HepG2 (cell line): ENCODE measurements at regions not wholly inside any gene's neighbourhood (a gene's known extent, or its start where the extent isn't known, plus 50 kb on each side); places are given as distances from the start of the nearest gene placed in this dataset.
A peak's percentile ranks its signal among the peaks of the same experiment; 100 is the strongest.

Source experiments
- ATAC-seq: fragments of 200-7000 bp; cut with Tn5 transposase; 3 replicates; pipeline ENCODE4 v1.9.1; 2020; ENCODE audit warnings: mild to moderate bottlenecking, moderate library complexity
- BruUV-seq: library from RNA; stranded (reverse); fragments of 400-500 nt; replicated peaks from 2 replicates; lab custom pipeline; 2021; lab: Mats Ljungman, UMichigan
- CTCF ChIA-PET: fragments of 300-600 bp; formaldehyde crosslinking; extraction: SDS; loops from one replicate; lab custom pipeline; 2021; ENCODE audit warnings: low total read pairs, inconsistent platforms, low intra/inter-chr PET ratio; lab: Yijun Ruan, JAX
- POLR2A ChIA-PET: fragments of 350-600 bp; sonication (Branson Sonifier 250); formaldehyde crosslinking; loops from one replicate; lab custom pipeline; 2020; ENCODE audit warnings: antibody characterized with exemption, inconsistent platforms; lab: Yijun Ruan, JAX
- DNase-seq: peaks from one replicate; pipeline ENCODE4 v3.0.0-alpha.2; 2015; ENCODE audit warnings: low spot score
- FAIRE-seq: peaks from 3 replicates; lab custom pipeline; 2011; peaks lifted over from hg19 to GRCh38; lab: Jason Lieb, UNC
- H2AFZ ChIP-seq: one replicate; pipeline ENCODE4 v1.6.1; 2011; ENCODE audit warnings: low read length, inconsistent platforms
- H3K27ac ChIP-seq: fragments of 300-600 bp; 3 replicates; pipeline ENCODE4 v1.8.0; 2011; ENCODE audit warnings: mixed run types, mild to moderate bottlenecking, mixed read lengths, low read length, inconsistent platforms; ENCODE audit not compliant: insufficient read depth; ENCODE audit errors: extremely low read length
- H3K27me3 ChIP-seq, 2 experiments: fragments of 200-600 bp in 1 of 2; 2 replicates in 1 of 2; 3 replicates in 1 of 2; pipeline versions ENCODE4 v1.6.0 to v1.8.0; 2011; ENCODE audit warnings: low read length in 2 of 2, mild to moderate bottlenecking in 2 of 2, moderate library complexity in 2 of 2, inconsistent platforms in 1 of 2; ENCODE audit not compliant: insufficient read depth in 2 of 2, control insufficient read depth in 1 of 2
- H3K36me3 ChIP-seq, 2 experiments: fragments of 200-600 bp in 1 of 2; replicated peaks in 1 of 2; 2 replicates in 1 of 2; 3 replicates in 1 of 2; pipeline versions ENCODE4 v1.5.1 to v1.8.0; 2011; ENCODE audit warnings: low read length in 2 of 2, inconsistent platforms in 1 of 2; ENCODE audit not compliant: insufficient read depth in 2 of 2, control insufficient read depth in 1 of 2
- H3K4me1 ChIP-seq: 2 replicates; pipeline ENCODE4 v1.5.1; 2012; ENCODE audit warnings: low read length, inconsistent platforms; ENCODE audit not compliant: insufficient read depth
- H3K4me2 ChIP-seq: 2 replicates; pipeline ENCODE4 v1.6.0; 2011; ENCODE audit warnings: low read depth, low read length, inconsistent platforms
- H3K4me3 ChIP-seq, 3 experiments: fragments of 200-600 bp in 1 of 3; sonication (generic), shearing (Covaris generic) in 1 of 3; replicated peaks in 1 of 3; 2 replicates each; pipeline ENCODE4 v1.5.1; 2011 to 2016; ENCODE audit warnings: low read length in 3 of 3, inconsistent platforms in 2 of 3, low read depth in 2 of 3, mild to moderate bottlenecking in 2 of 3, control low read depth in 1 of 3, mixed read lengths in 1 of 3; ENCODE audit not compliant: insufficient read depth in 1 of 3
- H3K79me2 ChIP-seq: one replicate; pipeline ENCODE4 v1.6.1; 2011; ENCODE audit warnings: low read length, inconsistent platforms; ENCODE audit not compliant: insufficient read depth
- H3K9ac ChIP-seq: 2 replicates; pipeline ENCODE4 v1.6.0; 2011; ENCODE audit warnings: mild to moderate bottlenecking, low read depth, low read length, inconsistent platforms; ENCODE audit not compliant: insufficient read depth
- H3K9me3 ChIP-seq: 2 replicates; pipeline ENCODE4 v1.5.1; 2012; ENCODE audit warnings: mild to moderate bottlenecking, low read length
- H4K20me1 ChIP-seq: 2 replicates; pipeline ENCODE4 v1.6.0; 2011; ENCODE audit warnings: inconsistent platforms, mild to moderate bottlenecking, low read length, moderate library complexity; ENCODE audit not compliant: insufficient read depth
- ADNP ChIP-seq: sonication (generic); formaldehyde crosslinking; IDR thresholded peaks from 2 replicates; pipeline ENCODE4 v1.4.0; 2020; ENCODE audit warnings: missing genetic modification reagents
- EP300 ChIP-seq, 3 experiments: sonication (generic) in 1 of 3; formaldehyde crosslinking in 1 of 3; IDR thresholded peaks; 2 replicates each; pipeline versions ENCODE4 v1.5.1 to v1.6.1; 2011 to 2020; ENCODE audit warnings: low read depth in 2 of 3, low read length in 2 of 3, borderline replicate concordance in 1 of 3, improper control_type of control experiment in 1 of 3, mild to moderate bottlenecking in 1 of 3, missing genetic modification reagents in 1 of 3, moderate library complexity in 1 of 3
- MAFK ChIP-seq, 2 experiments: IDR thresholded peaks in 1 of 2; conservative IDR thresholded peaks in 1 of 2; 2 replicates each; pipeline ENCODE4 v1.6.1; 2011; ENCODE audit warnings: improper control_type of control experiment in 2 of 2, low read length in 2 of 2
- SKIL ChIP-seq: sonication (generic); formaldehyde crosslinking; IDR thresholded peaks from 2 replicates; pipeline ENCODE4 v1.8.0; 2022; ENCODE audit warnings: missing genetic modification reagents, mild to moderate bottlenecking, moderate library complexity, borderline replicate concordance
- WGBS: methylation state at CpG from one replicate; pipeline ENCODE4 v1.1.6; 2017; ENCODE audit warnings: low lambda C conversion rate; 5-methylcytosine and 5-hydroxymethylcytosine counted together
- in situ Hi-C: cut with HindIII; loops from 2 replicates; pipeline ENCODE4 v1.10.0; 2017; ENCODE audit warnings: low pct_unique_long_range_greater_than_20kb; ENCODE audit not compliant: extremely low pct_ligation_motif_present
- intact Hi-C: fragments of 100-400 bp; cut with micrococcal nuclease; formaldehyde crosslinking; loops from one replicate; pipeline ENCODE4 v1.10.0; 2022; ENCODE audit not compliant: unreplicated experiment
- TF ChIP-seq, protein P1 (sequence below): sonication (generic); formaldehyde crosslinking; IDR thresholded peaks from 2 replicates; pipeline ENCODE4 v1.8.0; 2022; ENCODE audit warnings: mild to moderate bottlenecking, missing genetic modification reagents, moderate library complexity
- TF ChIP-seq, protein P2 (sequence below): sonication (generic); formaldehyde crosslinking; IDR thresholded peaks from 2 replicates; pipeline ENCODE4 v1.5.0; 2020; ENCODE audit warnings: mild to moderate bottlenecking, missing genetic modification reagents

GRCh38 chr12:30564394-30564793, 131.3 kb downstream of the IPO8 start (continued):
- TF ChIP-seq, protein P1, sequence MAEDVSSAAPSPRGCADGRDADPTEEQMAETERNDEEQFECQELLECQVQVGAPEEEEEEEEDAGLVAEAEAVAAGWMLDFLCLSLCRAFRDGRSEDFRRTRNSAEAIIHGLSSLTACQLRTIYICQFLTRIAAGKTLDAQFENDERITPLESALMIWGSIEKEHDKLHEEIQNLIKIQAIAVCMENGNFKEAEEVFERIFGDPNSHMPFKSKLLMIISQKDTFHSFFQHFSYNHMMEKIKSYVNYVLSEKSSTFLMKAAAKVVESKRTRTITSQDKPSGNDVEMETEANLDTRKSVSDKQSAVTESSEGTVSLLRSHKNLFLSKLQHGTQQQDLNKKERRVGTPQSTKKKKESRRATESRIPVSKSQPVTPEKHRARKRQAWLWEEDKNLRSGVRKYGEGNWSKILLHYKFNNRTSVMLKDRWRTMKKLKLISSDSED (CRISPR knock-in tag) = no peak
- TF ChIP-seq MAFK (conservative IDR thresholded peaks at IDR 0.05 in 1 of 2, IDR thresholded peaks at IDR 0.05 in 1 of 2; ENCODE audit: low read length in 2 of 2) (peak; percentile 65 to 78; a peak in 3 of 4 replicates), ADNP (CRISPR knock-in tag) (no peak), EP300 (IDR thresholded peaks at IDR 0.05; ENCODE audit: low read depth in 2 of 2, low read length in 2 of 2) (no peak), EP300 (CRISPR knock-in tag; IDR thresholded peaks at IDR 0.05; ENCODE audit: borderline replicate concordance) (no peak)
- TF ChIP-seq, protein P2, sequence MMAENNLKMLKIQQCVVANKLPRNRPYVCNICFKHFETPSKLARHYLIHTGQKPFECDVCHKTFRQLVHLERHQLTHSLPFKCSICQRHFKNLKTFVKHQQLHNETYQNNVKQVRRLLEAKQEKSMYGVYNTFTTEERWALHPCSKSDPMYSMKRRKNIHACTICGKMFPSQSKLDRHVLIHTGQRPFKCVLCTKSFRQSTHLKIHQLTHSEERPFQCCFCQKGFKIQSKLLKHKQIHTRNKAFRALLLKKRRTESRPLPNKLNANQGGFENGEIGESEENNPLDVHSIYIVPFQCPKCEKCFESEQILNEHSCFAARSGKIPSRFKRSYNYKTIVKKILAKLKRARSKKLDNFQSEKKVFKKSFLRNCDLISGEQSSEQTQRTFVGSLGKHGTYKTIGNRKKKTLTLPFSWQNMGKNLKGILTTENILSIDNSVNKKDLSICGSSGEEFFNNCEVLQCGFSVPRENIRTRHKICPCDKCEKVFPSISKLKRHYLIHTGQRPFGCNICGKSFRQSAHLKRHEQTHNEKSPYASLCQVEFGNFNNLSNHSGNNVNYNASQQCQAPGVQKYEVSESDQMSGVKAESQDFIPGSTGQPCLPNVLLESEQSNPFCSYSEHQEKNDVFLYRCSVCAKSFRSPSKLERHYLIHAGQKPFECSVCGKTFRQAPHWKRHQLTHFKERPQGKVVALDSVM (CRISPR knock-in tag) = no peak

GRCh38 chr12:30548203-30548602, 147.5 kb downstream of the IPO8 start:
- Histone ChIP-seq H4K20me1 (no peaks in the 10 kb centered on the region), H3K4me3 (no peak overlapping the region), H2AFZ (no peak overlapping the region), H3K27ac (no peak overlapping the region), H3K9ac (no peak overlapping the region), H3K27me3 (no peaks in the 10 kb centered on the region), H3K79me2 (no peaks in the 10 kb centered on the region), H3K4me2 (no peak overlapping the region), H3K9me3 (no peaks in the 10 kb centered on the region), H3K36me3 (no peaks in the 10 kb centered on the region), H3K4me1 (no peaks in the 10 kb centered on the region)
- intact Hi-C loops = no loop called here
- 12% methylated on average over 1 of the region's 1 CpG for WGBS
- no peak for TF ChIP-seq SKIL (CRISPR knock-in tag)
- CTCF ChIA-PET = no interaction called here
- DNase-seq (no peak), FAIRE-seq (no peak), ATAC-seq (no peak)
- in situ Hi-C loops = no loop called here
- POLR2A ChIA-PET = no interaction called here
- BruUV-seq = no TSS peak
